ENCODE measurements at regions not wholly inside any gene's neighbourhood (a gene's known extent, or its start where the extent isn't known, plus 50 kb on each side); places are given as distances from the start of the nearest gene placed in this dataset.

DNA sequence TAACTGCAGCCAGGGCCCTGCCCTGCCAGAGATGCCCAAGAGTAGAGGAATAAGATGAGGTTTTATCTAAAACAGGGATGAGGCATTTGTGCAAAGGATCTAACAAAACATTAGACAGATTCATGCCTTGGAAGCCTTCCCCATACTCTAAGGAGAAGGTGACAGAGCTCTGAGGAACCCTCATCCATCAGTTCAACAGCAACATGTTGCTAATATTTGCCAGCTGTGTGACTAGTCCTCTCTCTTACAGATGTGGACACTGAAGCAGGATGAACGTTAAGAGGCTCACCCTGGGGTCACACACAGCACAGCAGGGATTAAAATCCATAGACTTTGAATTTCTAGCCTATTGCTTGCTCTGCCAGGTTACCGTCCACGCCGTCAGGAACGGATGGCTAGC, 99.0 kb downstream of the ZBTB18 start:
- TF ChIP-seq, protein P1, sequence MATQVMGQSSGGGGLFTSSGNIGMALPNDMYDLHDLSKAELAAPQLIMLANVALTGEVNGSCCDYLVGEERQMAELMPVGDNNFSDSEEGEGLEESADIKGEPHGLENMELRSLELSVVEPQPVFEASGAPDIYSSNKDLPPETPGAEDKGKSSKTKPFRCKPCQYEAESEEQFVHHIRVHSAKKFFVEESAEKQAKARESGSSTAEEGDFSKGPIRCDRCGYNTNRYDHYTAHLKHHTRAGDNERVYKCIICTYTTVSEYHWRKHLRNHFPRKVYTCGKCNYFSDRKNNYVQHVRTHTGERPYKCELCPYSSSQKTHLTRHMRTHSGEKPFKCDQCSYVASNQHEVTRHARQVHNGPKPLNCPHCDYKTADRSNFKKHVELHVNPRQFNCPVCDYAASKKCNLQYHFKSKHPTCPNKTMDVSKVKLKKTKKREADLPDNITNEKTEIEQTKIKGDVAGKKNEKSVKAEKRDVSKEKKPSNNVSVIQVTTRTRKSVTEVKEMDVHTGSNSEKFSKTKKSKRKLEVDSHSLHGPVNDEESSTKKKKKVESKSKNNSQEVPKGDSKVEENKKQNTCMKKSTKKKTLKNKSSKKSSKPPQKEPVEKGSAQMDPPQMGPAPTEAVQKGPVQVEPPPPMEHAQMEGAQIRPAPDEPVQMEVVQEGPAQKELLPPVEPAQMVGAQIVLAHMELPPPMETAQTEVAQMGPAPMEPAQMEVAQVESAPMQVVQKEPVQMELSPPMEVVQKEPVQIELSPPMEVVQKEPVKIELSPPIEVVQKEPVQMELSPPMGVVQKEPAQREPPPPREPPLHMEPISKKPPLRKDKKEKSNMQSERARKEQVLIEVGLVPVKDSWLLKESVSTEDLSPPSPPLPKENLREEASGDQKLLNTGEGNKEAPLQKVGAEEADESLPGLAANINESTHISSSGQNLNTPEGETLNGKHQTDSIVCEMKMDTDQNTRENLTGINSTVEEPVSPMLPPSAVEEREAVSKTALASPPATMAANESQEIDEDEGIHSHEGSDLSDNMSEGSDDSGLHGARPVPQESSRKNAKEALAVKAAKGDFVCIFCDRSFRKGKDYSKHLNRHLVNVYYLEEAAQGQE (IDR thresholded peaks at IDR 0.05; ENCODE audit: insufficient replicate concordance, low read depth) = no peak
- TF ChIP-seq POLR2AphosphoS5 (IDR thresholded peaks at IDR 0.05; ENCODE audit: low read depth) (no peak), GABPA (IDR thresholded peaks at IDR 0.05; ENCODE audit: low read depth) (no peak), SPI1 (IDR thresholded peaks at IDR 0.05; ENCODE audit: borderline replicate concordance, low read depth) (no peak)
- TF ChIP-seq, protein P2, sequence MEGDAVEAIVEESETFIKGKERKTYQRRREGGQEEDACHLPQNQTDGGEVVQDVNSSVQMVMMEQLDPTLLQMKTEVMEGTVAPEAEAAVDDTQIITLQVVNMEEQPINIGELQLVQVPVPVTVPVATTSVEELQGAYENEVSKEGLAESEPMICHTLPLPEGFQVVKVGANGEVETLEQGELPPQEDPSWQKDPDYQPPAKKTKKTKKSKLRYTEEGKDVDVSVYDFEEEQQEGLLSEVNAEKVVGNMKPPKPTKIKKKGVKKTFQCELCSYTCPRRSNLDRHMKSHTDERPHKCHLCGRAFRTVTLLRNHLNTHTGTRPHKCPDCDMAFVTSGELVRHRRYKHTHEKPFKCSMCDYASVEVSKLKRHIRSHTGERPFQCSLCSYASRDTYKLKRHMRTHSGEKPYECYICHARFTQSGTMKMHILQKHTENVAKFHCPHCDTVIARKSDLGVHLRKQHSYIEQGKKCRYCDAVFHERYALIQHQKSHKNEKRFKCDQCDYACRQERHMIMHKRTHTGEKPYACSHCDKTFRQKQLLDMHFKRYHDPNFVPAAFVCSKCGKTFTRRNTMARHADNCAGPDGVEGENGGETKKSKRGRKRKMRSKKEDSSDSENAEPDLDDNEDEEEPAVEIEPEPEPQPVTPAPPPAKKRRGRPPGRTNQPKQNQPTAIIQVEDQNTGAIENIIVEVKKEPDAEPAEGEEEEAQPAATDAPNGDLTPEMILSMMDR (IDR thresholded peaks at IDR 0.05; ENCODE audit: insufficient read depth, low read length) = no peak
- Histone ChIP-seq H3K27me3 (ENCODE audit: insufficient read depth, poor library complexity, severe bottlenecking) (no peaks in the 10 kb centered on the region), H3K27ac (replicated peaks) (no peak overlapping the region), H3K4me3 (replicated peaks; ENCODE audit: insufficient read depth, low read length) (no peak overlapping the region)
- DNase-seq (ENCODE audit: low read depth in 1 of 2, low spot score in 1 of 2) = no peak

DNA sequence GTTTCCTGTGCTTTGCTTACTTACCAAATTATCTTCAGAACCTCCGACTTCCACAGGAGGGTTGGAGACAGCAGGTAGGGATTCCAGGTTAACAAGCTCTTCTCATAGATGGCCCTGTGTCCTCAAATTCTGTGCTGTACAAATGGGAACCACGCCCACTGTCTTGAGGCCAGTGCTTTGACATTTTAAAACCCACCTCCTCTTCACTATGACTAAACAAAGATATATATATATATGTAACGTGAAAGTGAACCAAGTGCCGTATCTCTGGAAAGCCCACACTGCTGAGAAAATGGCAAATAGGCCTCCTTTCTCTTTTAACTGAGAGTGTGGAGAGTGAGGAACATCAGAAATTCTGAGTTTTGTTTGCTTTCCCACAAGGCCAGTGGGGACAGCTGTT, 99.6 kb downstream of the ZBTB18 start:
- TF ChIP-seq SPI1 (IDR thresholded peaks at IDR 0.05; ENCODE audit: borderline replicate concordance, low read depth) (no peak), GABPA (IDR thresholded peaks at IDR 0.05; ENCODE audit: low read depth) (no peak), POLR2AphosphoS5 (IDR thresholded peaks at IDR 0.05; ENCODE audit: low read depth) (no peak)
- TF ChIP-seq, protein P2 (IDR thresholded peaks at IDR 0.05; ENCODE audit: insufficient read depth, low read length) = no peak
- TF ChIP-seq, protein P1 (IDR thresholded peaks at IDR 0.05; ENCODE audit: insufficient replicate concordance, low read depth) = no peak
- H3K27ac ChIP-seq (replicated peaks) = no peak overlapping the region
- H3K27me3 ChIP-seq (ENCODE audit: insufficient read depth, poor library complexity, severe bottlenecking) = no peaks in the 10 kb centered on the region
- DNase-seq (ENCODE audit: low read depth in 1 of 2, low spot score in 1 of 2) = no peak
- H3K4me3 ChIP-seq (replicated peaks; ENCODE audit: insufficient read depth, low read length) = no peak overlapping the region

DNA sequence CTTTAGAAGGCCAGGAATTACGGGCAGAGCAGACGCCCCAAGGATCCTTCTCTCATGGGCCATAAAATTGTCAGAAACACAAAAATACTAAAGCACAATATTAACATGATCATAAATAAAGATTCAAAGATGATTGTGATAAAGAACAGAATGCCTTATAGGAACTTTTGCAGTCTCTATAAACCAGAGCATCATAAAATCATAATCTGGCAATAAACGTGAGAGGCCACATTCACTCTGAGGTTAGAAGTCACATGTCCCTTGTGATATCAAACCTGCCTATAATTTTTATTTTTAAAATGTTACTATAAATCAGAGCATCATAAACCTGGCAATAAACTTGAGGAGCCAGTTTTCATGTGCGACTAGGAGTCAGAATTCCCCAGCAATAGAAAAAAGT, 100.5 kb downstream of the ZBTB18 start:
- TF ChIP-seq, protein P2 (IDR thresholded peaks at IDR 0.05; ENCODE audit: insufficient read depth, low read length) = no peak
- TF ChIP-seq, protein P1 (IDR thresholded peaks at IDR 0.05; ENCODE audit: insufficient replicate concordance, low read depth) = no peak
- TF ChIP-seq POLR2AphosphoS5 (IDR thresholded peaks at IDR 0.05; ENCODE audit: low read depth) (no peak), SPI1 (IDR thresholded peaks at IDR 0.05; ENCODE audit: borderline replicate concordance, low read depth) (no peak), GABPA (IDR thresholded peaks at IDR 0.05; ENCODE audit: low read depth) (no peak)
- no peak overlapping the region for H3K27ac ChIP-seq (replicated peaks)
- no peak for DNase-seq (ENCODE audit: low read depth in 1 of 2, low spot score in 1 of 2)

More for the DNA sequence above, 100.5 kb downstream of the ZBTB18 start:
- H3K27me3 ChIP-seq (ENCODE audit: insufficient read depth, poor library complexity, severe bottlenecking) = no peaks in the 10 kb centered on the region
- H3K4me3 ChIP-seq (replicated peaks; ENCODE audit: insufficient read depth, low read length) = no peak overlapping the region
